Right lobe of liver (tissue), 4 donors: ENCODE measurements at regions not wholly inside any gene's neighbourhood (a gene's known extent, or its start where the extent isn't known, plus 50 kb on each side); places are given as distances from the start of the nearest gene placed in this dataset.

ENCODE experiments used
- CTCF ChIP-seq, 4 donors: fragments of 200-600 bp in 3 of 4; fragments of 450-650 bp in 1 of 4; IDR thresholded peaks; one replicate each; pipeline versions ENCODE4 v1.5.1 to v1.8.0; 2016 to 2022; ENCODE audit warnings: antibody characterized with exemption in 4 of 4, mild to moderate bottlenecking in 2 of 4
- POLR2A ChIP-seq: fragments of 450-650 bp; IDR thresholded peaks from one replicate; pipeline ENCODE4 v1.6.1; 2017; ENCODE audit warnings: antibody characterized with exemption, mild to moderate bottlenecking
- donor health status: DM: no; HTN: no; CAD: no.
- donor health status: DM: no; HTN: no; CAD: no.
- donor health status: DM: no; HTN: yes; CAD: no.

GRCh38 chr21:16709866-16710550 is 802.8 kb upstream of the CXADR start:
- TF ChIP-seq CTCF (IDR thresholded peaks at IDR 0.05) (no peak), POLR2A (no peak)
